Right hindlimb (tissue), 1 donor: ENCODE measurements at regions not wholly inside any gene's neighbourhood (a gene's known extent, or its start where the extent isn't known, plus 50 kb on each side); places are given as distances from the start of the nearest gene placed in this dataset.
"Not testable (repeated sequence)": the region's sequence is repeated elsewhere in the genome, so short reads cannot be mapped to it uniquely, and the experiment has no call there.

Experiments used
- DNase-seq: peaks from one replicate; pipeline ENCODE4 v3.0.0-alpha.2; 2018

DNA sequence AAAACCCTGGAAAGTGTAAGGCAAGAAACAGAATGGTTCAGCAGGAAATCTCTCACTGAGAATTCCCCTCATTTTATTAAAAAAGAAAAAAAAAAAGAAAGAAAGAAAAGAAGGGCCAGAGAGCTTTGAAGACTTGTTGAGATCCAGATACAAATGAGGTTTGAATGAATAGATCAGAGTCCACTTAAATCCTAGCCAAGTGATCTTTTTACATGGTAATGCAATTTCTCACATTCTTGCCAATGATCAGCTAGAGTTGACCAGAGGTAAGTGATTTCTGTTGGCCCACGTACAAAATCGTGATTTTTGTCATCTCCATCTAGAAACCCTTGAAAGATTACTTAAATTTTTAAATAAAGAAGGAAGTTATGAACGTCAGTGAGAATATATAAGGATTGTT lies 261.5 kb upstream of the PCSK5 start:
- DNase-seq, result no peak

DNA sequence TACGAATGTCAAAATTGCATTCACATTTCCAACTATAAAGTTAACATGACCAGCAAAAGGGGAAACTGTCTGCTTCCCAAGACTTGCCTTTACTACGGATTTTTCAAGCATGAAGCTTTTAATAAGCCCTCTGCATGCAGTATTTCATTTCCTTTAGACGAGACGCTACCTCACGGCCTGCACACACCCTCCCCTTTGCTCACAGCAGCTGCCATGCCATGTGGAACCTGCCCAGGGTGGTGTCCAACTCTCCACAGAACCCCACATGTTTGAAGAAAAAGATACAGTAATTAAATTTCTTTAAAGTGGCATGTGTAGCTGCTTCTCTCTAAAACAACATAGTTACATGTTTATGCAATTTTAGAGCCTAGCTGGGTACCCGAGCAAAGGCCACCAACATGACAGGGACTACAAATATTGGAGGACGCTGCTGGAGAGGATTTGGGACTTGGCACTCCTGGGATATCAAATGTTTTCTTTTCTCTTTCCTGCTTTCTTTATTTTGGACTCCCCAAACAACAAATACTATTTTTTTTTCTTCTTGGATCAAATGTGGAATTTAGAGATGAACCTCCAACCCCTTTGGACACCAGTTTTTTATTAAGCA lies 256.9 kb upstream of the PCSK5 start:
- DNase-seq, result no peak

DNA sequence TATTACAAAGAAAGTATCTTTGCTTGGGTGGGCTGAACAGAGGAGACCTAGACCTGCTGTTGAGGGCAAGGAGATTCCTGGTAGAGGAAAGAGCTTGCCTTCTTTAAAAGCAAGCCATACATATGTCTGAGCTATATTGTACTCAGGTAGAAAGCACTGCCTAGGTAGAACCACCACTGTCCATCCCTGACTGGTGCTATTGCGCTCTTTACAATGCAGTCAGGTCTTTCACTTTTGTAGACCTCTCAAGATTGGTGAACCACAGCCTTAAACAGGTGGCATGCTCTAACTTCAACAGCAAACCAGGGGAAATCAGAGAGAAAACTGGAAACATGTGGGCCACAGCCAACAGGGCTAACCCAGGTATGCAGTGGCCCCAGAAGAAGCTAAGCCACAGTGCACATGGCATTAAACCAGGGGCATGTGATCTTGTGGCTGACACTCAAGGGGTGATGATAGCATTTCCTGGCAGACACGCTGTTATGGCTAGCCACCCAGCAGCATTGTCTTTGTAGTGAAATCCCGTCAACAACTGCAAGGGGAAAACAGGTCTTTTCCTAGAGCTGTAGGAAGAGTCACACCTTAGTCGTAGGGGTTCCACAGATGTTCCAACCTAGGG lies 253.9 kb upstream of the PCSK5 start:
- no peak for DNase-seq

DNA sequence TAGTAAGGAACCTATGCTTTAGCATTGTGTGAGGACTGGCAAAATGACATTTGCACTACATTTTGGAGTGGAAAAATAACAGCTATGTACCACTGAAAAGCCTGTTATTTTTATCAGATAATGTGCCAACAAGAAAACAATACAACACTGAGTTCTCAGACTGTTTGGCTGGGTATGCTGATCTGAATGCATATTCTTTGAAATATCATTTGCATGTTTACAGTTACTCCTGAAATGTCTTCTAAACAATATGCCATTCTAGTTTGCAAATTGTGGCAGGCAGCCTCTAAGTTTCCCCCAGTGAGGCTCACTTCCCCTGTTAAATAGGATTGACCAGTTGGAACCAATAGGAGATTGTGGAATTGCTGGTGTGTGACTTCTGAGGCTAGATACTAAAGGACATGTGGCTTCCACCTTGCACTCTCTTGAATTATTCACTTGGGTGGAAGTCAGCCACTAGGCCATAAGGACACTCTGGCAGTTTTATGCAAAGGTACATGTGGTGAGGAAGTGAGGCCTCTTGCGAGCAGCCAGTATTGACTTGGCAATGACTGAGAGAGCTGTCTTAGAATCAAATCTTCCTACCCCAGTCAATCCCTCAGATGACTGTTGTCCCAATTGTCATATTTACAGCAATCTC lies 250.4 kb upstream of the PCSK5 start:
- no peak for DNase-seq

DNA sequence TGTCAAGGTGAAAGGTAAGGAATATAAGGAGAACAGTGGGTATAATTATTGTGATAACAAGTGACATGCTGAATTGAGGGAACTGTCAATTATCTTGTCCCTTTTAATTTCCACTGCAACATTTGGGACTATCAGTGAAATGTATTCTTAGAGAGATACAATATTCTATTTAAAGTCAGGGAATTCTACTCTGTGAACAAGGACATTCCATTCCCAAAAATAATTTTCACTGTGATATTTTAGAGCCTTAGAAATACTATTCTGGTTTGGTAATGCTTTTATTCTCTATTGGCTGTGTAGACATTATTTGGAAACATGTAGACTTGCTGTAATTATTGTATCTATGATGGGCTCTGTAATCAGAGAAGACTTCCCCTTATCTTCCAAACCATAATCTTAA lies 248.0 kb upstream of the PCSK5 start:
- no peak for DNase-seq

DNA sequence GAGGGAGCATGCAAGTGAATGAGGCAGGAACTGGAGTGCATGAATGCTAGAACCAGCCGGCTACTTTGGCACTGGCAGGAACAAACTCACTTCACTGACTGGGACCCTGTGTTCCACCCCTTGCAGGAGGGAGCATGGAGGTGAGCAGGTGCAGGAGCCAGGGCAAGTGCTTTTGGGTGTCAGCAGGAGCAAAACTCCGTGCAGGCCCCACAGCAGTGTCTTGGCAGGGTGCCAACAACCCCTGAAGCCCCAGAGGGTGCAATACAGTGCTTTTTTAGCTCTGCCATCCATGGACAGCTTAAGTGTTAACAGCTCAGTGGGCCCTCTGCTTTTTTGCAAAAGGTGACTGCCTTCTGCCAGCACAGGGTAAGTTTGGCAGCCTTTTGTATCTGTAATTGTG lies 245.8 kb upstream of the PCSK5 start:
- no peak for DNase-seq

DNA sequence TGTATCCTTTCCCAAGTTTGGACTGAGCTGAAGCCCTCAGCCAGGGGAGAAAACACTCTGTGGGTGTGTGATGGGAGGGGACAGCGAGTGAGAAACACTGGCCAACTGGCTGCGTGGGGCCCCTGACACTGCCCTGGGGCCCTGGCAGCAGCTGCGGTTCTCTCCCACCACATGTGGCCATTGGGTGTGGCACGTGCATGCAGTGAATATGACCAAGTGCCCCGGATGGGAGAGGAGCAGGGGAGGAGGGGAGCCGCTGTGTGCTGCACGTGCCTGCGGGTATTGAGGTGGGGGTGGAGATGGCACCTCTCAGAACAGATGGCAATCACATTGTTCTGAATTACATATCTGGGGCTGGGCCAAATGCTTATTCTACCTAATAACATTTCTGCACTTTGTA lies 242.4 kb upstream of the PCSK5 start:
- no peak for DNase-seq

DNA sequence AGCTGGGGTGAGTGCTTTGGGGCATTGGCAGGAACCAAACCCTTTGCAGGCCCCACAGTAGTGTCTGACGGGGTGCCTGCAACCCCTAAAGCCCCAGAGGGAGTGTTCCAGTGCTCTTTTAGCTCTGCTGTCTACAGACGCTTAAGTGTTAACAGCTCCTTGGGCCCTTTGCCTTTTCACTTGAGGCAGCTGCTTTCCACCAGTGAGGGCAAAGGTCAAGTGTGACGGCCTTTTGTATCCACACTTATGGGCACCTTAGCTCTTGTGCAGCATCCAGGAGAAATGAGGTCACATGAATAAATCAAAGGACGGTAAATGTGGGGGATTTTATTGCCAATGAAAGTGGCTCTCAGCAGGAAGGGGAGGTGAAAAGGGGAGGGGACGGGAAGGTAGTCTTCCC lies 241.4 kb upstream of the PCSK5 start:
- no peak for DNase-seq

DNA sequence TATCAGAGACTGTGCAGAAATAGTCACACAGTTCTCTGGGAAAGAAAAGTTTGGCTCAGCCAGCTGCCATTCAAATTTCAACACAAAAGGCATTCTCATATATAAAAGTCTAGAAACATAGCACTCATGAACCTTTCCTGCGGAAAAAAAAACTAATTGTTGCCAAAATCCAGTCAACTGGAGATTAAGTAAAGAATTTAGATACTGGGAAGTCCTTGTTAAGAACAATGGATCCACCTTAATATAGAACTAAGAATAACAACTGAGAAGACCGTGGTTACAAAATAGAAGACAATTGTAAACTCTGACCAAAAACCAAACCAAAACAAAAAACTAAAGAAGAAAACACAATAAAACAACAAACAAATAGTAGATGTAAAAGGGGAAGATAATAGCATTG lies 238.8 kb upstream of the PCSK5 start:
- no peak for DNase-seq

DNA sequence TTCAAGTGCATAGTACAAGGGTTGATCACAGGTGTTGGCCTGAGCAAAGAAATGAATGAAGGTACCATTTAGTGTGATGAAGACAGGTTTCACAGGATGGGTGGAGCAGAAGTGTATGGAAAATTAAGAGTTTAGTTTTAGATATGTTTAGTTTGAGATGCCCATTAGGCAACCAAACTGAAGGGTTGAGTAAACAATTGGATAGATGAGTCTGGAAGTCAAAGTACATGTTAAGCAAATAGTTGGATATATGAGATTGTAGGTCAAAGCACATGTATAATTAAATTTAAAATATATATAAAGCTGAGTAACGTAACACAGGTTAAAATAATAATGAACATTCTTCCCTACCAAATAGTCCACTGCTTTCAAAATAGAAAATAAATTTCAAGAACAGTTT lies 237.1 kb upstream of the PCSK5 start:
- no peak for DNase-seq

DNA sequence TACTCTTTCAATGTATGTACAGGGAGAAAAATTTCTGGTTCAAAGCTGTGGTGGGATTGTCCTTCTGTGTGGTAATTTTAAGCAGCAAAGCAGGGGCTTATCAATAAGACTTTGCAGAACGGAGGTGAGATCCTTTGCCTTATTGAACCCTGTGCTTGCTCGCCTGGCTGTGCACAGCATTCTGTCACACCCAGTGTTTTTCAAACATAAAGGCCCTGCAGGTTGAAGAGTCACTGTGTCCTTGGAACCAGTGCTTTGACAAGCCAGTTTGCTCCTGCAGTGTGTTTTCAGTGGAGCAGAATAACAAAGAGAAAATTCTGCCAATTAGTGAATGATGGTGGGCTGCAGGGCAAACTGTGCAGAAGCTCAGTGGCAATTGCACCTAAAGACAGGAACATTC lies 236.7 kb upstream of the PCSK5 start:
- no peak for DNase-seq

DNA sequence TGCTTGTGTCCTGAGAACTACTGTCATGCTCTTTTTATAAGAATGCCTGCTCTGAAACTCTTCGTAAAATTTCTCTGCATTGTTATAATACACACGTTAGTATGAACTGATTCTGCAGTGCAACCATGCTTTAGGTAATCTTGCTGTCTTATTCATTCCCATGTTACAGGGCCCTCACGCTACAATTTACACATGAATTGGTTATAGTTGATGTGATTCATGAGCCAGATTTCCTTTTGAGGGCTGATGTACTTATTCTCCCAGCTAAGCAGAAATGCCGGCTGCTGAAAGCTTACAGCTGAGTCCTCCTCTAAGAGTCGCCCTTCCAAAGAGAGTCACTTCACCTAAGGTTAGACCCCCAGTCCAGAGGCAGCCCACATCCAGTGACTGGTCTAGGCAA lies 233.5 kb upstream of the PCSK5 start:
- no peak for DNase-seq

DNA sequence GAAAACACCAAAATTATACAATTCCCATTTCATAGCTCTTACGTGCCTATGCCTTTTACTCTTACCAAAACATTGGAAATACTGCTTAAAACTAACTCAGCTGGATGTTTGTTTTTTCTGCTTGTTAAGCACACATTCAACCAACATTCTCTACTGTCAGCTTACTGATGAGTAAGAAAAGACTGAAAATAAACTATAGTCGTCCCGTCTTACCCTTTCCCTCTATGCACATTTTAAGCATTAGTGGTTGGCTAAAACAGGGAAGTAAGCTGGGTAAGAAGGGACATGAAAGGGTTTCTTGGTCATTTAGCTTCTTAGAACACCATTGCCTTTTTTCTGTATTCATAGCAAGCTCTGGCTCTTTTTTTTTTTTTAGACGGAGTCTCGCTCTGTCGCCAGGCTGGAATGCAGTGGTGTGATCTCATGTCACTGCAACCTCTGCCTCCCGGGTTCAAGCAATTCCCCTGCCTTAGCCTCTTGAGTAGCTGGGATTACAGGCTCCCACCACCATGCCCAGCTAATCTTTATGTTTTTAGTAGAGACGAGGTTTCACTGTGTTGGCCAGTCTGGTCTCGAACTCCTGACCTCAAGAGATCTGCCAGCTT lies 232.1 kb upstream of the PCSK5 start:
- no peak for DNase-seq

DNA sequence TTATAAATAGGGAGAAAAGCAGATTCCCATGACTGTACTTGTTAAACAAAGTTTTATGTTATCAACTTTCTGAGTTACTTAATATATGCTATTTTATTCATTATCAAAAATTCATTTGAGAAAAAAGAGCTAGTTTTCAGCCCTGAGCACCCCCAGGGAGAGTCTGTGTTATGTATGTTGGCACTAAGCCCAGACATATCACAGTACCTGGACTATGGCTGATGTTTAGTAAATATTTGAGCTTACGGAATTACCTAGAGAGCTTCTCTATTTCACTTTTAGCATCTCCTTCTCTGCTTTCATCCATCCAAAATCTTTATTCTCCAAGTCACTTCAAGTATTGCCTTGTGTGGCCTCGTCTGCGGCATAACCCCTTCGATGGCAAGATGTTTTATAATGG lies 225.9 kb upstream of the PCSK5 start:
- no peak for DNase-seq

DNA sequence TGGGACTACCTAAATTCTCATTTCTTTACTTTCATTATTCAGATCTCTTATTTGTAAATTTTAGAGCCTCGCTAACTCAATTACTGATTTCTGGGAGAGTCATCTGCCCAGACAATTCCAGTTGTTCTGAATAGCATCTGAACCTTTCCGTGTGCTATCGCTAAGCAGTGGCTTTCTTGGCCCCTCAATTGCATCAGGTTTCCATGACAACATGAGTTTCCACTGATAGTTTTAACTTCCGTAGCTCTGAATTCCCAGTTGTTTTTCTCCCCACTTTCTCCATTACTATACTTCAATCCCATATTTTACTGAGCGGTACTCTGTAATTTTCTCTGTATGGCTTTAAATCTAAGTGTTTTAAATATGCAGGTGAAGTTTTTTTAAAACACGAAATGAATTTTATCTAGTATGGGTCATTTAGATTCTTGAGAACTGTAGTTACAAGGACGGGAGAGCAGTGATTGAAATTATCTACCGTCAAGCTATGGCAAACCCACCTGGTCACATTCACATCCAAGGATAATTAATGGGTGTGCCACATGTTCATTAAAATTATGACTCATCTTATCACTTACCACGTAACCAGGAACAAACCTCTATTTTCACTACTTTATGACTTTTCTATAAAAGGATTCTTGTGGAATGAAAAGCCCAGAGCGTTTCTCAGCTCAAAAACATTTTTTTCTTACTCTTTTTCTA lies 223.5 kb upstream of the PCSK5 start:
- DNase-seq, result no peak

DNA sequence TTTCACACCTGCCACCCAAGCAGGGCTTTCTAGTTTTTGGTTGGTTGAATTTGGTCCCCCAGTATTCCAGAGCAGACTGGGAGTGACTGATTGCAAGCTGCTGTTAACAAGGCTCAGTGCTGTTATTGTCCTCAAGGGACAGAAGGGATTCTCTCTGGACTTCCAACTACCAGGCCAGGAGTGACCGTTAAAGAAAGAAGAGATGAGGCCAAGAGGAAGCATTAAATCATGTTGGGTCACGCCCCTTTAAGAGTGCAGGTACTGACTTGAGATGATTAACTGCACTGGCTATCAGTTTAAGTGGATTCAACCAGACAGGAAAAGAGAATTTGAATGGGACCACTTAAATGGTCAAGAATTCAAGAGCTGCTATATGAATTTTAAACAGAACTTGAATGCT lies 220.8 kb upstream of the PCSK5 start:
- no peak for DNase-seq

DNA sequence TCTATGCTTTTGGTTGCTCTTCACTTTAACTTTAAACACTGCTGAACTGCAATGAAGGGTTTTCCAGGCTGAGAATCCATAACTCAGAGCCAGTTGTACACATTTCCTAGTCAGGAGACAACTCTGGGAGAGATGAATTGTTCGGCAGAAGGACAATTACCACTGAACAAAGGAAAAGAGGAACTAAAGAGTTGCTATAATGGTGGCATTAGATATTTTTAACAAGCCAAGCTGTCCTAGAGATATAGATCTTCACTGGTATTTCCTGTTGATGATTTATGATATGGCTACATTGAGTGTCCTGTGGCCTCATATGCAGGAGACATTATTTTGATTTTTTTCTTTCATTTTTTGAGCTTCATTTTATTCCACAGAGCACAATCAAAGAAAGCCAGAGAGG lies 219.1 kb upstream of the PCSK5 start:
- DNase-seq, result no peak

DNA sequence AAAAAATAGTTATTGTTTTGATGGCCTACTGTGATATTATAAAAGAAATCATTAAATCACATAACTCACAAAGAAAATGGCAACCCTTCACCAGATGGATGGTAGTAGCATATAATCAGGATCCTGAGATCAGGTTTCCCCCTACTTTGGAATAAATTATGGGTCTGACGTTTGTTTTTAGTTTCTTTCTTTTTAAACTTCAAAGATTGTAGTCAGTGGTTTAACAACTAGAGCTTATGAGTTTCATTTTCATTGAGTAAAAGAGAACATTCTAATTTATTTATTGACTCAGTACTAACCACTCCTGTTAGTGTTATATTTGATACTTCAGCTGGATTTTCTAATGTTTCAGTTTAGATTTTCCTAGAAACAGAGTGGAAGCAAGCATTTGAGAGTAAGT lies 218.0 kb upstream of the PCSK5 start:
- no peak for DNase-seq

DNA sequence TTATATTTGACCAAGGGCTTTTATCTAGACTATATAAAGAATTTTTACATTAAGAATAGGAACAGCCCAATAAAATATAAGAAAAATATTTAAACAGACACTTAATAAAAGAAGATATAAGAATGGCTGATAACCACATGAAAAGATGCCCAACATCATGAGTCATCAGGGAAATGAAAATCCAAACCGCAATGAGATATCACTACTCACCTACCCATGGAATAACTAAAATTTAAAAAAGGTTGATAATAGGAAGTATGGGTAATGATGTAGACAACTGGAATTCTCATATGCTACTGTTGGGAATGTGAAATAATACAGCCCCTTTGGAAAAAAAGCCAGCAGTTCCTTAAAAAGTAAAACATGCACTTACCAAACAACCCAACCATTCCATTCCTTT lies 206.9 kb upstream of the PCSK5 start:
- DNase-seq, result no peak

DNA sequence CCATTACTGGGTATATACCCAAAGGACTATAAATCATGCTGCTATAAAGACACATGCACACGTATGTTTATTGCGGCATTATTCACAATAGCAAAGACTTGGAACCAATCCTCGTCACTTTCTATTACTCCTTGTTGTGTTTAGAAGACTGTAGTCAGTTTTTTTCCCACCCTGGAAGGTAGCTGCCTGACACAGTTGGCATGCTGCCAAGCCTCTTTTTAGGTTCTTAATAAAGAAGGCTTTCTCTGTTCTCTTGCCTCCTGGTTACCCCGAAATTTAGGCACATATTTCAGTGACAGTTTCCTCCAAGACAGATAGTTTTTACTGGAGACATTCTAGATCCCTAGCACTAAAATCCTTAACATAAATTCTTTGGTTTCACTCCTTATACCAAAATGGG lies 205.4 kb upstream of the PCSK5 start:
- no peak for DNase-seq

DNA sequence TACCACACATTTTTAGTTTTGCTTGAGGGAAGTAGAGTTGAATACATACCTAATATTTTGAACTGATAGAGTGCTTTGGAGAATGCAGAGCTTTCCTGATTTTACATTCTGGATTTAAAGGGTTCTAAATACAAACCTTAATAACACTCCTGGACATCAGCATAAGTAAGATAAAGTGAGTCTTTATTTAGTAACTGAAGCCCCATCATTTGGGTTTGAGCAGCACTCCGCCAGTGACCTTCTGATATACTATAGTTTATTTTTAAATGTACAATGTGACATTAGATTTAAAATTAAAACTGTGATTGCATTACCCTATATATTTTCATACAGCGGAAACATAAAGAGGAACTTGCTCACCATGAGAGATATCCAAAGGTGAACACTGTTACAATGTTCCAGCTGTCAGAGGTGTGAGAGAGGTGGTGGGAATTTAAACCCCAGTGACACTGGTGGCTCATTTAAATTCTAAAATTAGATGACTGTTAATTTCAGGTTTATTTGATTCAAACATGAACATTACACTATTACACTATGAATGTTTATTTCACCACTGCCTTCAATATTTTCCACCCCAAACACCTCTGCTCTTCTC lies 203.0 kb upstream of the PCSK5 start:
- no peak for DNase-seq

DNA sequence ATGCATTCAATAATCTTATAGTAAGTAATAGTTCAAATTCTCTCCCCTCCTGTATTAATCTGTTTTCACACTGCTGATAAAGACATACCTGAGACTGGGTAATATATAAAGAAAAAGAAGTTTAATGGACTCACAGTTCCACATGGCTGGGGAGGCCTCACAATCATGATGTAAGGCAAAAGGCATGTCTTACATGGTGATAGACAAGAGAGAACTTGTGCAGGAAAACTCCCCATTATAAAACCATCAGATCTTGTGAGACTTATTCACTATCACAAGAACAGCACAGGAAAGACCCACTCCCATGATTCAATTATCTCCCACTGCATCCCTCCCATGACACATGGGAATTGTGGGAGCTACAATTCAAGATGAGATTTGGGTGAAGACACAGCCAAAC lies 199.9 kb upstream of the PCSK5 start:
- not testable (repeated sequence) for DNase-seq

DNA sequence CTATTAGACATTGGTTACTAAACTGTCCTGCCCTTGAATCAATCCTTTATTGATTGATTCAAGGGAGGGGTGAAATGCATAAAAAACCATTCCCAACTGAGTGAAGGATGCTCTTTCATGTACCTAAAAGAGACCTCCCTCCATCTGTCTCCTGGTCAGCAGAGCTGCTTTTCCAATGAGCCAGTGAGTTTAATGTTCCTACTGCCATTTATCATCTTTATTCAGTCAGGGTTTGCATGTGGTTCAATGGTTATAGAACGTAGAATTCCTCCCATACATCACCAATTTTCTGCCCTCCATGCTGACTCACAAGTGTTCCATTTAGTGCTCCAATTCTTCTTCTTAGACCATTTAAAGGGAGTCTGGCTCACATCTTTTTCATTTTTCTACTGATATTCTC lies 199.1 kb upstream of the PCSK5 start:
- no peak for DNase-seq
